GM23338 (cell line): ENCODE measurements at regions not wholly inside any gene's neighbourhood (a gene's known extent, or its start where the extent isn't known, plus 50 kb on each side); places are given as distances from the start of the nearest gene placed in this dataset.

Experiments
- ATAC-seq: fragments of 200-7000 bp; cut with Tn5 transposase; 3 replicates; pipeline ENCODE4 v1.9.1; 2020
- DNase-seq: peaks from one replicate; pipeline ENCODE4 v3.0.0-alpha.2; 2015; ENCODE audit warnings: low spot score
- H2AFZ ChIP-seq: fragments of 200-600 bp; sonication (generic); 2 replicates; pipeline ENCODE4 v1.8.0; 2016; ENCODE audit warnings: antibody characterized with exemption, mild to moderate bottlenecking, moderate library complexity
- H3F3A ChIP-seq: fragments of 200-600 bp; sonication (generic); replicated peaks from 2 replicates; pipeline ENCODE4 v1.8.0; 2017; ENCODE audit warnings: antibody characterized with exemption, mixed run types, low read depth
- H3K27ac ChIP-seq: fragments of 200-600 bp; sonication (generic); 2 replicates; pipeline ENCODE4 v1.6.1; 2016; ENCODE audit warnings: low read depth
- H3K27me3 ChIP-seq: fragments of 200-600 bp; sonication (generic); 2 replicates; pipeline ENCODE4 v1.8.0; 2016; ENCODE audit warnings: mild to moderate bottlenecking, mixed run types, moderate library complexity; ENCODE audit not compliant: insufficient read depth
- H3K36me3 ChIP-seq: fragments of 200-600 bp; sonication (generic); 2 replicates; pipeline ENCODE4 v1.8.0; 2016; ENCODE audit warnings: mild to moderate bottlenecking; ENCODE audit not compliant: insufficient read depth
- H3K4me1 ChIP-seq: fragments of 200-600 bp; sonication (generic); 2 replicates; pipeline ENCODE4 v1.8.0; 2016; ENCODE audit warnings: mild to moderate bottlenecking, moderate library complexity; ENCODE audit not compliant: insufficient read depth
- H3K4me2 ChIP-seq: fragments of 200-600 bp; sonication (generic); 2 replicates; pipeline ENCODE4 v1.7.1; 2017; ENCODE audit warnings: mixed run types
- H3K4me3 ChIP-seq: fragments of 200-600 bp; sonication (generic); 2 replicates; pipeline ENCODE4 v1.6.1; 2016; ENCODE audit warnings: mixed run types
- H3K79me2 ChIP-seq: fragments of 200-600 bp; sonication (generic); replicated peaks from 2 replicates; pipeline ENCODE4 v1.8.0; 2017; ENCODE audit warnings: mild to moderate bottlenecking; ENCODE audit not compliant: insufficient read depth
- H3K9me2 ChIP-seq: fragments of 200-600 bp; sonication (generic); 2 replicates; pipeline ENCODE4 v1.8.0; 2017; ENCODE audit not compliant: insufficient read depth
- H4K20me1 ChIP-seq: fragments of 200-600 bp; sonication (generic); replicated peaks from 2 replicates; pipeline ENCODE4 v1.8.0; 2017; ENCODE audit warnings: mild to moderate bottlenecking; ENCODE audit not compliant: insufficient read depth
- H3K27ac Mint-ChIP-seq: 2 replicates; pipeline ENCODE4 v1.8.0; 2020; ENCODE audit warnings: inconsistent platforms, mild to moderate bottlenecking, moderate library complexity, mixed read lengths
- H3K27me3 Mint-ChIP-seq: 3 replicates; pipeline ENCODE4 v1.8.0; 2022; ENCODE audit warnings: low read depth, mild to moderate bottlenecking, moderate library complexity, mixed read lengths, inconsistent platforms; ENCODE audit not compliant: insufficient read depth, poor library complexity
- H3K36me3 Mint-ChIP-seq: 3 replicates; pipeline ENCODE4 v1.8.0; 2021; ENCODE audit warnings: low read depth, mild to moderate bottlenecking, inconsistent platforms, moderate library complexity, mixed read lengths
- H3K4me1 Mint-ChIP-seq: 3 replicates; pipeline ENCODE4 v1.8.0; 2020; ENCODE audit warnings: mild to moderate bottlenecking, inconsistent platforms, mixed read lengths
- H3K4me3 Mint-ChIP-seq: 3 replicates; pipeline ENCODE4 v1.8.0; 2021; ENCODE audit warnings: moderate library complexity, mild to moderate bottlenecking, inconsistent platforms, mixed read lengths
- H3K9me3 Mint-ChIP-seq: 3 replicates; pipeline ENCODE4 v1.8.0; 2020; ENCODE audit warnings: moderate library complexity, mild to moderate bottlenecking, inconsistent platforms, mixed read lengths
- EZH2phosphoT487 ChIP-seq: fragments of 200-600 bp; sonication (generic); IDR thresholded peaks from one replicate; pipeline ENCODE4 v1.8.1; 2018; ENCODE audit warnings: antibody characterized with exemption; ENCODE audit not compliant: unreplicated experiment
- JUNB ChIP-seq: IDR thresholded peaks from one replicate; pipeline ENCODE4 v1.6.1; 2016; ENCODE audit warnings: antibody characterized with exemption; ENCODE audit not compliant: unreplicated experiment
- POLR2AphosphoS5 ChIP-seq: IDR thresholded peaks from 2 replicates; pipeline ENCODE4 v1.6.1; 2016; ENCODE audit warnings: antibody characterized with exemption, low read depth
- TF ChIP-seq, protein P1 (sequence below): fragments of 250-450 bp; sonication (Bioruptor Pico); IDR thresholded peaks from 2 replicates; pipeline ENCODE4 v1.5.0; 2020; ENCODE audit warnings: mild to moderate bottlenecking, moderate library complexity
- TF ChIP-seq, protein P2 (sequence below): IDR thresholded peaks from 2 replicates; pipeline ENCODE4 v1.6.1; 2016; ENCODE audit warnings: antibody characterized with exemption

DNA sequence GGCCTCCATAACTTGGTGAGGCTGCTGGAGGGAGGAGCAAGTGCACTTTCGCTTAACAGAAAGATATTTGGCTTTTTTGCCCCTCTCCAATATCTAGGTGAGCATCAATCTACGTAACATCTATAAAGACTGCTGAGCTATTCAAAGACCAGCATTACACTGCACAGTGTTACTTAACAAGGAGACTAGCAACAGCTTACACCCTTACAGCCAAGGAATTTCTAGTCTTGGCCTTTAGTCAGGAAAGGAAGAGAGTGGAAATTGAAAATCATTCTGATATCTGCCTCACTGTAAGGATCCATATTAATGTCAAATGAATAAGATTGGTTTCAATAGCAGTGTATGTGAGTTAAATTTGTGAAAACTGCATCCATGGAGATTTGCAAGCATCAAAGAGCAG, 163.9 kb upstream of the DUSP10 start:
- DNase-seq, result no peak
- no peak overlapping the region for H3K4me3 Mint-ChIP-seq
- H3K36me3 ChIP-seq, result no peaks in the 10 kb centered on the region; the same call in 1 of the 2 replicates
- no peaks in the 10 kb centered on the region for H3K9me2 ChIP-seq
- H3K4me3 ChIP-seq, result no peak overlapping the region
- H3K4me1 Mint-ChIP-seq, result no peaks in the 10 kb centered on the region; the same call in 2 of the 3 replicates
- H3K36me3 Mint-ChIP-seq, result no peaks in the 10 kb centered on the region
- H3K27me3 ChIP-seq, result no peaks in the 10 kb centered on the region
- ATAC-seq, result no peak
- no peak overlapping the region for H3K27ac ChIP-seq
- H3K4me2 ChIP-seq, result no peak overlapping the region
- no peaks in the 10 kb centered on the region for H4K20me1 ChIP-seq
- H3K4me1 ChIP-seq, result no peaks in the 10 kb centered on the region
- H3K27ac Mint-ChIP-seq, result no peak overlapping the region
- TF ChIP-seq, protein P1, sequence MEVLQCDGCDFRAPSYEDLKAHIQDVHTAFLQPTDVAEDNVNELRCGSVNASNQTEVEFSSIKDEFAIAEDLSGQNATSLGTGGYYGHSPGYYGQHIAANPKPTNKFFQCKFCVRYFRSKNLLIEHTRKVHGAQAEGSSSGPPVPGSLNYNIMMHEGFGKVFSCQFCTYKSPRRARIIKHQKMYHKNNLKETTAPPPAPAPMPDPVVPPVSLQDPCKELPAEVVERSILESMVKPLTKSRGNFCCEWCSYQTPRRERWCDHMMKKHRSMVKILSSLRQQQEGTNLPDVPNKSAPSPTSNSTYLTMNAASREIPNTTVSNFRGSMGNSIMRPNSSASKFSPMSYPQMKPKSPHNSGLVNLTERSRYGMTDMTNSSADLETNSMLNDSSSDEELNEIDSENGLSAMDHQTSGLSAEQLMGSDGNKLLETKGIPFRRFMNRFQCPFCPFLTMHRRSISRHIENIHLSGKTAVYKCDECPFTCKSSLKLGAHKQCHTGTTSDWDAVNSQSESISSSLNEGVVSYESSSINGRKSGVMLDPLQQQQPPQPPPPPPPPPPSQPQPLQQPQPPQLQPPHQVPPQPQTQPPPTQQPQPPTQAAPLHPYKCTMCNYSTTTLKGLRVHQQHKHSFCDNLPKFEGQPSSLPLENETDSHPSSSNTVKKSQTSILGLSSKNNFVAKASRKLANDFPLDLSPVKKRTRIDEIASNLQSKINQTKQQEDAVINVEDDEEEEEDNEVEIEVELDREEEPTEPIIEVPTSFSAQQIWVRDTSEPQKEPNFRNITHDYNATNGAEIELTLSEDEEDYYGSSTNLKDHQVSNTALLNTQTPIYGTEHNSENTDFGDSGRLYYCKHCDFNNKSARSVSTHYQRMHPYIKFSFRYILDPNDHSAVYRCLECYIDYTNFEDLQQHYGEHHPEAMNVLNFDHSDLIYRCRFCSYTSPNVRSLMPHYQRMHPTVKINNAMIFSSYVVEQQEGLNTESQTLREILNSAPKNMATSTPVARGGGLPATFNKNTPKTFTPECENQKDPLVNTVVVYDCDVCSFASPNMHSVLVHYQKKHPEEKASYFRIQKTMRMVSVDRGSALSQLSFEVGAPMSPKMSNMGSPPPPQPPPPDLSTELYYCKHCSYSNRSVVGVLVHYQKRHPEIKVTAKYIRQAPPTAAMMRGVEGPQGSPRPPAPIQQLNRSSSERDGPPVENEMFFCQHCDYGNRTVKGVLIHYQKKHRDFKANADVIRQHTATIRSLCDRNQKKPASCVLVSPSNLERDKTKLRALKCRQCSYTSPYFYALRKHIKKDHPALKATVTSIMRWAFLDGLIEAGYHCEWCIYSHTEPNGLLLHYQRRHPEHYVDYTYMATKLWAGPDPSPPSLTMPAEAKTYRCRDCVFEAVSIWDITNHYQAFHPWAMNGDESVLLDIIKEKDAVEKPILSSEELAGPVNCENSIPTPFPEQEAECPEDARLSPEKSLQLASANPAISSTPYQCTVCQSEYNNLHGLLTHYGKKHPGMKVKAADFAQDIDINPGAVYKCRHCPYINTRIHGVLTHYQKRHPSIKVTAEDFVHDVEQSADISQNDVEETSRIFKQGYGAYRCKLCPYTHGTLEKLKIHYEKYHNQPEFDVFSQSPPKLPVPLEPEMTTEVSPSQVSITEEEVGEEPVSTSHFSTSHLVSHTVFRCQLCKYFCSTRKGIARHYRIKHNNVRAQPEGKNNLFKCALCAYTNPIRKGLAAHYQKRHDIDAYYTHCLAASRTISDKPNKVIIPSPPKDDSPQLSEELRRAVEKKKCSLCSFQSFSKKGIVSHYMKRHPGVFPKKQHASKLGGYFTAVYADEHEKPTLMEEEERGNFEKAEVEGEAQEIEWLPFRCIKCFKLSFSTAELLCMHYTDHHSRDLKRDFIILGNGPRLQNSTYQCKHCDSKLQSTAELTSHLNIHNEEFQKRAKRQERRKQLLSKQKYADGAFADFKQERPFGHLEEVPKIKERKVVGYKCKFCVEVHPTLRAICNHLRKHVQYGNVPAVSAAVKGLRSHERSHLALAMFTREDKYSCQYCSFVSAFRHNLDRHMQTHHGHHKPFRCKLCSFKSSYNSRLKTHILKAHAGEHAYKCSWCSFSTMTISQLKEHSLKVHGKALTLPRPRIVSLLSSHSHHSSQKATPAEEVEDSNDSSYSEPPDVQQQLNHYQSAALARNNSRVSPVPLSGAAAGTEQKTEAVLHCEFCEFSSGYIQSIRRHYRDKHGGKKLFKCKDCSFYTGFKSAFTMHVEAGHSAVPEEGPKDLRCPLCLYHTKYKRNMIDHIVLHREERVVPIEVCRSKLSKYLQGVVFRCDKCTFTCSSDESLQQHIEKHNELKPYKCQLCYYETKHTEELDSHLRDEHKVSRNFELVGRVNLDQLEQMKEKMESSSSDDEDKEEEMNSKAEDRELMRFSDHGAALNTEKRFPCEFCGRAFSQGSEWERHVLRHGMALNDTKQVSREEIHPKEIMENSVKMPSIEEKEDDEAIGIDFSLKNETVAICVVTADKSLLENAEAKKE (CRISPR knock-in tag), result no peak
- no peak for TF ChIP-seq POLR2AphosphoS5
- no peak for TF ChIP-seq JUNB
- TF ChIP-seq EZH2phosphoT487, result no peak
- H2AFZ ChIP-seq, result 0 out of 2 replicates have a peak overlapping the region, but pooled peaks have one; percentile 66
- no peaks in the 10 kb centered on the region for H3K79me2 ChIP-seq
- H3F3A ChIP-seq, result no peaks in the 10 kb centered on the region
- no peaks in the 10 kb centered on the region; the same call in 2 of the 3 replicates for H3K9me3 Mint-ChIP-seq
- no peaks in the 10 kb centered on the region for H3K27me3 Mint-ChIP-seq

DNA sequence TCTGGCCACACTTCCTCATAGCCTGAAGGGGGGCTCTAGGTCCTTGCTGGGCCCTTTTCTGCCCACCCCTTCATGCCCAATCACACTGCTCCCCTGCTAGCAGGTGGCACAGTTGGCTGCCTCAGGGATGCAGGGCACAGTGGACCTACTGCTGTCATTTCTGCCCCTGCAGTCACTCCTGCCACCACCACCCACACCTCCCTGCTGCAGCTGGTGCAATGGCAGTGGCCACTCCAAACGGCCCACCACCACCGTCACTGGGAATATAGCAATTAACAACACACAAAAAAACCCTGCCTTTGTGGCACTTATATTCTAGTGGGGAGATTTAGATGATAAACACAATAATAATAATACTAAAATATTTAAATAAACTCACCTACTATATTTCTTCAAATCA, 162.4 kb upstream of the DUSP10 start:
- Histone ChIP-seq H3K4me2 (no peak overlapping the region), H3K4me1 (no peaks in the 10 kb centered on the region), H3F3A (no peaks in the 10 kb centered on the region), H3K4me3 (no peak overlapping the region), H3K27me3 (no peaks in the 10 kb centered on the region), H3K27ac (no peak overlapping the region), H3K9me2 (no peaks in the 10 kb centered on the region), H3K79me2 (no peaks in the 10 kb centered on the region), H3K36me3 (no peaks in the 10 kb centered on the region; the same call in 1 of the 2 replicates), H2AFZ (no peak overlapping the region), H4K20me1 (no peaks in the 10 kb centered on the region)
- TF ChIP-seq, protein P2, sequence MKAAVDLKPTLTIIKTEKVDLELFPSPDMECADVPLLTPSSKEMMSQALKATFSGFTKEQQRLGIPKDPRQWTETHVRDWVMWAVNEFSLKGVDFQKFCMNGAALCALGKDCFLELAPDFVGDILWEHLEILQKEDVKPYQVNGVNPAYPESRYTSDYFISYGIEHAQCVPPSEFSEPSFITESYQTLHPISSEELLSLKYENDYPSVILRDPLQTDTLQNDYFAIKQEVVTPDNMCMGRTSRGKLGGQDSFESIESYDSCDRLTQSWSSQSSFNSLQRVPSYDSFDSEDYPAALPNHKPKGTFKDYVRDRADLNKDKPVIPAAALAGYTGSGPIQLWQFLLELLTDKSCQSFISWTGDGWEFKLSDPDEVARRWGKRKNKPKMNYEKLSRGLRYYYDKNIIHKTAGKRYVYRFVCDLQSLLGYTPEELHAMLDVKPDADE, result no peak
- H3K9me3 Mint-ChIP-seq, result no peaks in the 10 kb centered on the region; the same call in 2 of the 3 replicates
- H3K4me3 Mint-ChIP-seq, result no peak overlapping the region
- no peak for ATAC-seq
- no peak overlapping the region for H3K27ac Mint-ChIP-seq
- H3K4me1 Mint-ChIP-seq, result no peaks in the 10 kb centered on the region; the same call in 2 of the 3 replicates
- DNase-seq, result no peak
- H3K36me3 Mint-ChIP-seq, result no peaks in the 10 kb centered on the region
- no peaks in the 10 kb centered on the region for H3K27me3 Mint-ChIP-seq
